GM19452 (cell line): ENCODE measurements at regions not wholly inside any gene's neighbourhood (a gene's known extent, or its start where the extent isn't known, plus 50 kb on each side); places are given as distances from the start of the nearest gene placed in this dataset.
"Not testable (repeated sequence)": the region's sequence is repeated elsewhere in the genome, so short reads cannot be mapped to it uniquely, and the experiment has no call there.

Experiments
- ATAC-seq: cut with Tn5 transposase; IDR thresholded peaks from one replicate; pipeline ENCODE4 v1.9.1; 2021; ENCODE audit not compliant: unreplicated experiment

GRCh38 chrX:122270809-122271494 lies 913.1 kb upstream of the GRIA3 start:
- no peak for ATAC-seq

- no peak for ATAC-seq
Measured at GRCh38 chrX:122272011-122272410, 912.1 kb upstream of the GRIA3 start.

DNA sequence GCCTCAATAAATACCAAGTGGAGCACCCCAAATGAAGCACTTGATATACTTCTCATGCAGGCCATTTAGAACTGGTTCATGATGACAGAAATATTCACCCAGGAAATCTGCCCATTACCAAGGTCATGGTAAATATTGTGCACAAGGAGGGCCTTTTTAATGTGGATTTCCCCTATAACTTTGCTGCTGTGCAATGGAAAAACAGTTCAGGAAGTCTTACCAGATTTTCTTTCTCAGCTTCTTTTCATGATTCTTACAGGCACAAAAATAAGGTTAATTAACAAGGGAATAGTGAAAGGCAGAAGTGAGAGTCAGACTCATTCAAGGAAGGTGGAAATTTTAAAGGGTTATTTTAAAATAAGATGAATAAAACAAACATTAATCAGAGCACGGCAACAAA lies 904.3 kb upstream of the GRIA3 start:
- no peak for ATAC-seq

- not testable (repeated sequence) for ATAC-seq
Measured at GRCh38 chrX:122299822-122300221, 884.3 kb upstream of the GRIA3 start.

DNA sequence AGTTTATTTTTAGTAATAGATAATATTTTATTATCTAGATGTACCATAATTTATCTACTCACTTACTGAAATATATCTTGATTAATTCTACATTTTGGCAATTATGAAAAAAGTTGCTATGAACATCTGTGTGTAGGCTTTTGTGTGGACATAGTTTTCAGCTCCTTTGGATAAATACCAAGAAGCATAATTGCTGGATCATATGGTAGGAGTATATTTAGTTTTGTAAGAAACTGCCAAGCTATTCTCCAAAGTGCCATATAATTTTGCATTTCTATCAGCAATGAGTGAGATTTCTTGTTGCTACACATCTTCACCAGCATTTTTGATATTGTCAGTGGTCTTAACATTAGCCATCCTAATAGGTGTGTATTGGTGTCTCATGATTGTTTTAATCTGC lies 882.6 kb upstream of the GRIA3 start:
- ATAC-seq, result no peak

- no peak for ATAC-seq
Measured at GRCh38 chrX:122303761-122304160, 880.3 kb upstream of the GRIA3 start.

DNA sequence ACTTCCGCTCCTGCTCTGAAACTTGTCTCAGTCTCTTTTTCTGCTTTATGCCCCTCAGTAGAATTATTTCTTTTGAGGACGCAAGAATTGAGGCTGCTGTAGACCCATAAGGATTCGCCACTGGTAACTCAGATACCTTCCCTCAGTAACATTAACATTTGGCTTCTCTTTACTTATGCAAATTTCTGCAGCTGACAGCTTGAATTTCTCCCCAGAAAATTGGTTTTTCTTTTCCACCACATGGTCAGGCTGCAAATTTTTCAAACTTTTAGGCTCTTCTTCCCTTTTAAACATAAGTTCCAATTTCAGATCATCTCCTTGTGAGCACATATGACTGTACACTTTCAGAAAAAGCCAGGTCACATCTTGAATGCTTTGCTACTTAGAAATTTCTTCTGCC lies 839.3 kb upstream of the GRIA3 start:
- no peak for ATAC-seq

DNA sequence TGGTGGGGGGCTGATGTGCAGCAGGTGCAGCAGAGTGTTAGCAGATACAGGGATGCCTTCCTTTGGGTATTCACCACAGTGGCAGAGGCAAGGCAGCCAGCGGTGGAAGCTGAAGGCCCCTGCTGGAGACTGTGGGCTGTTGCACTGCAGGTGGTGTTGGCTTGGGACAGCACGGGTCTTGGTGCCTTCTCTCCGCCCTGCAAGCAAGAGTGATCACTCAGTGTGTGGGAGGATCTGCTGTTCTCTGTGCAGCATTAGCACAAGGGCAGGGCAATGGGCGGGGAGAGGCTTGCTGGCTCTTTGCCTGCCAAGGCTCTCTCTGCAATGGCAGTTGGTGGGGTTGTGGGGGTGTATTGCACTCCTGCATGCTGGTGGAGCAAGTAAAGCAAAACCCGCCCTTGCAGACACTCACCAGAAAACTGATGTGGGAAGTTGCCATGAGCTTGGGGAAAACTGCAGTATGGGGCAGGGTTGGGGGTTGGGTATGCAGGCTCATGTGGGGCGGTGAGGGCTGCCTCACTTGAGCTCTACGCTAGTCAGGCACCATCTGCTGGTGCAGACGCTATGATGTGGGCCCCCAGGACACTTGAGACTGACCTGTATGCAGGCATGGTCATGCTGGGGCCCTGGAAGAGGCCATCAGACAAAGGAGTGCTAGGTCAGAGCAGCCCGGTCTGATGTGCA lies 820.8 kb upstream of the GRIA3 start:
- no peak for ATAC-seq

DNA sequence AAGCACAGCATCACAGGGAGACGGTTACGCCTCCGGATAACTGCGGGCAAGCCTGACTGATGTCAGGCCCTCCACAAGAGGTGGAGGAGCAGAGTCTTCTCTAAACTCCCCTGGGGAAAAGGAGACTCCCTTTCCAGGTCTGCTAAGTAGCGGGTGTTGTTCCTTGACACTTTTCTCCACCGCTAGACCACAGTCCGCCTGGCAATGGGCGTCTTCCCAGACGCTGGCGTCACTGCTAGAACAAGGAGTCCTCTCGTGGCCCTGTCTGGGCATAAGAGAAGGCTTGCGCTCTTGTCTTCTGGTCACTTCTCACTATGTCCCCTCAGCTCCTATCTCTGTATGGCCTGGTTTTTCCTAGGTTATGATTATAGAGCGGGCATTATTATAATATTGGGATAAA lies 808.5 kb upstream of the GRIA3 start:
- ATAC-seq, result not testable (repeated sequence)

GRCh38 chrX:122389005-122389404 lies 795.1 kb upstream of the GRIA3 start:
- no peak for ATAC-seq

DNA sequence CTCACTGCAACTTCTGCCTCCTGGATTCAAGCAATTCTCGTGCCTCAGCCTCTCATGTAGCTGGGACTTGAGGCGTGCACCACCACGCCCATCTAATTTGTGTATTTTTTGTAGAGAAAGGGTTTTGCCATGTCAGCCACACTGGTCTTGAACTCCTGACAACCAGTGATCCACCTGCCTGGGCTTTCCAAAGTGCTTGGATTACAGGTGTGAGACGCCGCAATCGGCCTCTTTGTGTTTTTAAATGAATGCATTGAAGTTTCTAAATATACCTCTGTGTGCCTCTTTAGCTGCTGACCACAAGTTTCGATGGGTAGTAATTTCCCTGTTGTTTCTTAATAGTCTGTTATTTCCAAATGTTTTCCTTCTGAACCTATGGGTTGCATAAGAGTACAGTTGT lies 765.3 kb upstream of the GRIA3 start:
- no peak for ATAC-seq

GRCh38 chrX:122421434-122422121 lies 762.5 kb upstream of the GRIA3 start:
- no peak for ATAC-seq

GRCh38 chrX:122422547-122422946 lies 761.5 kb upstream of the GRIA3 start:
- ATAC-seq, result no peak

DNA sequence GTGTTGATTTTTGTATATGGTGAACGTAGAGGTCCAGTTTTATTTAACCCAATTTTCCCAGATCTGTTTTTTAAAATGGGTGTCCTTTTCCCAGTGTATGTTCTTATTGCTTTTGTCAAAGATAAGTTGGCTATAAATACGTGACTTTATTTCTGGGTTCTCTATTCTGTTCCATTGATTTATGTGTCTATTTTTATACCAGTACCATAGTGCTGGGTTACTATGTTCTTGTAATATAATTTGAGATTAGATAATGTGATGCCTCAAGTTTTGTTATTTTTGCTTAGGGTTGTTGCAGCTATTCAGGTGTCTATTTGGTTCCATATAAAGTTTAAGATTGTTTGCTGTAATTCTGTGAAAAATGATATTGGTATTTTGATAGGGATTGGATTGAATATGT lies 749.1 kb upstream of the GRIA3 start:
- ATAC-seq, result no peak

- ATAC-seq, result no peak
Measured at GRCh38 chrX:122439831-122440230, 744.2 kb upstream of the GRIA3 start.

DNA sequence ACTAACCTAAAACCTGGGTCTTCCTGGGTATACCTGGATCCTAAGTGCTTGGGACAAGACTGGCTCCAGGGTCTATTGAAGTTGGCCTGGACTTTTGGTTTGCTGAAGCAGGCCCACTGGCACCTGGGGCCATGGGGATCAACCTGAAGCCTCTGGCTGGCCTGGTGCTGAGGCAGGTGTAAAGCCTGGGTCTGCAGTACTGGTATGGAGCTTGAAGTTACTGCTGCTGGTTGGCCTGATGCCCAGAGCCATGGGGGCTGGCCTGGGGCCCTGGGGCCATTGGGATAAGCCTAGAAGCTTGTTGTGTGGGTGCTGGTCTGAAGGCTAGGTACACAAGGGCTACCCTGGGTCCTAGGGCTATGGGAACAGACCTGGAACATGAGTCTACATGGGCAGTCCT lies 743.2 kb upstream of the GRIA3 start:
- ATAC-seq, result no peak

DNA sequence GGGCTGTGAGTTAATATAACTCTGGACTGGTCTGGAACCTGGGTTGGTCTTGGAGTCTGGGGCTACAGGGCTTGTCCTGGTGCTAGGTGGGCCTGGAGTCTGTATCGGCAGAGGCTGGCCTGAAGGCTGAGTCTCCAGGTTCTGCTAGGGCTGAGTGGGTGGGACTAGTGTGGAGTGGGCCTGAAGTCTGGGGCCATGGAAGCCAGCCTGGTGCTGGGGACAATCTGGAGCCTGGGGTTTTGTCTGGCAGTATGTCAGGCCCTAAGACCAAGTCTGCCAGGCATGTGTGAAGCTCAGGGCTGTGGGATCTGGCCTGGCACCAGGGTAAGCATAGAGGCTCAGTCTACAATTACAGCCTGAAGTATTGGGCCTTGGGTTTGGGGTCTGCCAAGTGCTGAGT lies 742.6 kb upstream of the GRIA3 start:
- ATAC-seq, result no peak

- no peak for ATAC-seq
Measured at GRCh38 chrX:122445466-122445865, 738.6 kb upstream of the GRIA3 start.

DNA sequence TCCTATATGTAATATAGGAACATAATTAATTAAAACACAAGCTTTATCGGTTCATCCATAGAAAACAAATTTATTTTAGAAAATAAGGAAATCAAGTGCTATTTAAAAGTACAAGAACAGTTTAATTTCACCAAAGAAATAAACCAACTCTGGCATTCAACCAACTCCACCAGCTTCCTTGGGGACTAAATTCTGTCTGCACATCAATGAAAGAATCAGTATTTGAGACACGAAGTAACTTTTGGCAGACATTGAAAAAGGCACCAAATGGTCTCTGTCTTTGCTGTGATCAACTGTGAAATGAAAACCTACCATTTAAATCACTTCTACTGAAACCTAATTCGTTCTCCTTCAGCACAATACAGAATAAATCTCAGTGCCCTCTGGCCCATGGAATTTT lies 719.7 kb upstream of the GRIA3 start:
- no peak for ATAC-seq

DNA sequence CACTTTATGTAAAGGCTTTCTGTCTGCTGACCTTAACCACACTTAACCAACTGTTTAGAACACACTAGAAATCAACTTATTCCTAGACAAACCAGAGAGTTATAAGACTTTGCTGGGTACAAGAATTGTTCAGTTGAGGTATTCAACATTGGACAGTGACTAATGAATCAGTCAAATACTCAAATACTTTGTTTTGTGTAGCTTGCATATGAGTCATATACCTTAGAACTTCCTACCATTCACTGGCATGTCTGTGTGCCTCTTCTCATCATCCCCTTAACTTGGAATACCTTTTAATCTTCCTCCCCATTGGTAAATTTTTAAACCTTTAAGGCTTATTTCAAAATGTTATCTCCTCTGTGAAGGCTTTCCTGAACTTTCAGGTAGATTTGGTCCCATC lies 708.8 kb upstream of the GRIA3 start:
- no peak for ATAC-seq

- ATAC-seq, result no peak
Measured at GRCh38 chrX:122500556-122500955, 683.5 kb upstream of the GRIA3 start.

DNA sequence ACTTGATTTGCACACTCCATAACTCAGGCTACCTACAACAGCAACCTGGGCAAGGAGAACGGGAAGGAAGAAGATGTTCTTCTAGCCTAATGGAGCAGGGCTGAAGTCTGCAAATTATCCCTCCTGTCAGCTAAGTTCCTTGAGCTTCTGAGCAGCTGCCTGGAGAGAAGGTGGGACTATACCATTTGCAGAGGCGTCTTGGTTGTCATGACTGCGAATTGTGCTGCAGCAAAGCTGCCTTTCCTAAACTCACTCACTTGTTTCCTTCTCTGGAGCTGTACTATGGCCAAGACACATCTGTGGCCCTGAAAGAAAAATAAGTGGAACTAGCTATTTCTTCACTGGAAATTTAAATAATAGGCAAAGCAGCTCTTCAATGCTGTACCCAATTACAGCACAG lies 682.4 kb upstream of the GRIA3 start:
- ATAC-seq, result no peak
